ENCODE measurements at regions not wholly inside any gene's neighbourhood (a gene's known extent, or its start where the extent isn't known, plus 50 kb on each side); places are given as distances from the start of the nearest gene placed in this dataset.

GRCh38 chr13:109870696-109871370 is 84.5 kb upstream of the IRS2 start:
- Histone ChIP-seq H3K27ac (peak overlapping the region in 2 of 4 donors; percentile 43 to 74), H3K27me3 (no peaks in the 10 kb centered on the region), H3K9me3 (no peaks in the 10 kb centered on the region), H3K36me3 (no peaks in the 10 kb centered on the region), H3K4me3 (no peak overlapping the region), H3K4me1 (peaks cover 4 to 32% (median 16%) of the 10 kb centered on the region in 4 donors)
- TF ChIP-seq CTCF (IDR thresholded peaks at IDR 0.05) (no peak), POLR2AphosphoS5 (IDR thresholded peaks at IDR 0.05) (no peak), EP300 (IDR thresholded peaks at IDR 0.05) (no peak), POLR2A (IDR thresholded peaks at IDR 0.05) (no peak)
- ATAC-seq (ENCODE audit: low FRiP score in 2 of 2) (no peak), DNase-seq (no peak)
- WGBS, 2 donors = 91 to 96% methylated on average over 9 of the region's 9 CpGs

- 75 to 78% methylated on average over 6 of the region's 6 CpGs for WGBS, 2 donors
- H3K27me3 ChIP-seq = no peaks in the 10 kb centered on the region
- peak overlapping the region in 3 of 4 donors; percentile 43 to 74 (median 46) for H3K27ac ChIP-seq
- ATAC-seq (ENCODE audit: low FRiP score in 2 of 2) (peak in 1 of 2 donors; percentile 7), DNase-seq (no peak)
- H3K4me1 ChIP-seq = peaks cover 3 to 30% (median 12%) of the 10 kb centered on the region in 4 donors
- H3K36me3 ChIP-seq = no peaks in the 10 kb centered on the region
- no peak for TF ChIP-seq CTCF (IDR thresholded peaks at IDR 0.05)
- no peak for TF ChIP-seq POLR2A (IDR thresholded peaks at IDR 0.05)
- no peak for TF ChIP-seq EP300 (IDR thresholded peaks at IDR 0.05)
- no peak for TF ChIP-seq POLR2AphosphoS5 (IDR thresholded peaks at IDR 0.05)
- H3K9me3 ChIP-seq = no peaks in the 10 kb centered on the region
- peak overlapping the region in 1 of 4 donors; percentile 48 for H3K4me3 ChIP-seq
Measured at GRCh38 chr13:109870274-109870673, 83.9 kb upstream of the IRS2 start.

GRCh38 chr13:109869312-109870237 is 83.2 kb upstream of the IRS2 start:
- ATAC-seq (ENCODE audit: low FRiP score in 2 of 2) (peak; percentile 75 to 79), DNase-seq (peak; percentile 69 to 83)
- H3K27me3 ChIP-seq = no peaks in the 10 kb centered on the region
- peaks cover 3 to 29% (median 9%) of the 10 kb centered on the region in 4 donors for H3K4me1 ChIP-seq
- H3K9me3 ChIP-seq = no peaks in the 10 kb centered on the region
- 42 to 47% methylated on average over 34 to 43 of the region's 43 CpGs for WGBS, 2 donors
- H3K27ac ChIP-seq = peak overlapping the region; percentile 43 to 74 (median 46)
- H3K4me3 ChIP-seq = peak overlapping the region in 3 of 4 donors; percentile 15 to 48 (median 41)
- TF ChIP-seq EP300 (IDR thresholded peaks at IDR 0.05) (peak in 1 of 4 donors; percentile 12), POLR2A (IDR thresholded peaks at IDR 0.05) (no peak), POLR2AphosphoS5 (IDR thresholded peaks at IDR 0.05) (no peak), CTCF (IDR thresholded peaks at IDR 0.05) (peak in 2 of 6 experiments; percentile 9 to 16)
- H3K36me3 ChIP-seq = no peaks in the 10 kb centered on the region

GRCh38 chr13:109868578-109869311 is 82.4 kb upstream of the IRS2 start:
- H3K4me1 ChIP-seq = peaks cover 3 to 27% (median 7%) of the 10 kb centered on the region in 4 donors
- TF ChIP-seq CTCF (IDR thresholded peaks at IDR 0.05) = no peak
- TF ChIP-seq POLR2AphosphoS5 (IDR thresholded peaks at IDR 0.05) = no peak
- H3K36me3 ChIP-seq = no peaks in the 10 kb centered on the region
- peak overlapping the region in 2 of 4 donors; percentile 41 to 48 for H3K4me3 ChIP-seq
- WGBS, 2 donors = 57 to 70% methylated on average over 3 of the region's 3 CpGs
- H3K27me3 ChIP-seq = no peaks in the 10 kb centered on the region
- no peaks in the 10 kb centered on the region for H3K9me3 ChIP-seq
- DNase-seq (no peak), ATAC-seq (ENCODE audit: low FRiP score in 2 of 2) (no peak)
- peak overlapping the region in 1 of 4 donors; percentile 74 for H3K27ac ChIP-seq
